HS-27A (cell line): ENCODE measurements at regions not wholly inside any gene's neighbourhood (a gene's known extent, or its start where the extent isn't known, plus 50 kb on each side); places are given as distances from the start of the nearest gene placed in this dataset.

ENCODE experiments used
- DNase-seq: peaks from one replicate; pipeline ENCODE4 v3.0.0-alpha.2; 2012; ENCODE audit warnings: low read depth, missing footprints

GRCh38 chr2:64854773-64855237, 134.4 kb upstream of the SLC1A4 start:
- no peak for DNase-seq

- no peak for DNase-seq
Measured at GRCh38 chr2:64857581-64858471, 131.4 kb upstream of the SLC1A4 start.

- DNase-seq: no peak
Measured at GRCh38 chr2:64858541-64859311, 130.5 kb upstream of the SLC1A4 start.

- DNase-seq: peak; percentile 64
Measured at GRCh38 chr2:64859312-64860212, 129.6 kb upstream of the SLC1A4 start.

GRCh38 chr2:64860276-64860885, 128.8 kb upstream of the SLC1A4 start:
- no peak for DNase-seq

- no peak for DNase-seq
Measured at GRCh38 chr2:64860936-64861335, 128.3 kb upstream of the SLC1A4 start.

- no peak for DNase-seq
Measured at GRCh38 chr2:64861452-64862397, 127.5 kb upstream of the SLC1A4 start.

GRCh38 chr2:64862623-64863022, 126.6 kb upstream of the SLC1A4 start:
- no peak for DNase-seq

GRCh38 chr2:64863097-64863820, 125.9 kb upstream of the SLC1A4 start:
- no peak for DNase-seq

GRCh38 chr2:64865073-64865830, 123.9 kb upstream of the SLC1A4 start:
- peak; percentile 31 for DNase-seq

GRCh38 chr2:64865831-64866345, 123.3 kb upstream of the SLC1A4 start:
- DNase-seq: no peak

GRCh38 chr2:64866797-64867196, 122.4 kb upstream of the SLC1A4 start:
- DNase-seq: peak; percentile 62

- no peak for DNase-seq
Measured at GRCh38 chr2:64867253-64867996, 121.8 kb upstream of the SLC1A4 start.

- no peak for DNase-seq
Measured at GRCh38 chr2:64869126-64869525, 120.1 kb upstream of the SLC1A4 start.

- no peak for DNase-seq
Measured at GRCh38 chr2:64873472-64873924, 115.7 kb upstream of the SLC1A4 start.

GRCh38 chr2:64874593-64874992, 114.6 kb upstream of the SLC1A4 start:
- DNase-seq: no peak

GRCh38 chr2:64875368-64875767, 113.8 kb upstream of the SLC1A4 start:
- no peak for DNase-seq

- peak; percentile 66 for DNase-seq
Measured at GRCh38 chr2:64876137-64876647, 113.0 kb upstream of the SLC1A4 start.
